Omental fat pad (tissue), 3 donors: ENCODE measurements at regions not wholly inside any gene's neighbourhood (a gene's known extent, or its start where the extent isn't known, plus 50 kb on each side); places are given as distances from the start of the nearest gene placed in this dataset.

Experiments used
- ATAC-seq: fragments of 150-250 bp; one replicate; pipeline ENCODE4 v1.9.1; 2016; ENCODE audit warnings: mild to moderate bottlenecking, moderate library complexity; ENCODE audit not compliant: low FRiP score
- DNase-seq: peaks from one replicate; pipeline ENCODE4 v3.0.0-alpha.2; 2019; ENCODE audit warnings: low spot score
- CTCF ChIP-seq, 3 donors: fragments of 450-650 bp; IDR thresholded peaks; one replicate each; pipeline ENCODE4 v1.5.1; 2016 to 2017; ENCODE audit warnings: antibody characterized with exemption in 3 of 3, mild to moderate bottlenecking in 3 of 3, moderate library complexity in 2 of 3

DNA sequence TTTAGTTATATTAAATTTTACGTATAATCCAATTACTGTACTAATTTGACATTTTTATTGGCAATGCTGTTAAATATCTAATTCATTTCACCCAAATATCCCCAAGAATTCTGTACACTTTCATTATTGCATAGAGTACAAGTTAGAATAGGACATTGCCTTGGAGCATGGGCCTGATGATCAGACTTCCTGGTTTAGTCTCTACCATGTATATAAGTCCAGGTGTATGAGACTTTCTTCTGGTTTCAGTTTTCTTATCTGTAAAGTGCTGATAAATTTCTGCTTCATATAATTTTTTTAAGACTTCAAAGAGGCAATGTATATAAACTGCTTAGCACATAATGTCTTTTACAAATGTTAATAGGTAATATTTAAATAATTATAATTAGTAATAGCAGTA, 179.4 kb downstream of the KLF12 start:
- no peak for TF ChIP-seq CTCF (IDR thresholded peaks at IDR 0.05)
- ATAC-seq (no peak), DNase-seq (no peak)

GRCh38 chr13:73952648-73953047, 181.6 kb downstream of the KLF12 start:
- DNase-seq = no peak
- ATAC-seq = no peak

GRCh38 chr13:73948848-73949529, 185.2 kb downstream of the KLF12 start:
- no peak for TF ChIP-seq CTCF (IDR thresholded peaks at IDR 0.05)
- no peak for ATAC-seq
- no peak for DNase-seq

More at GRCh38 chr13:73952648-73953047, 181.6 kb downstream of the KLF12 start:
- TF ChIP-seq CTCF (IDR thresholded peaks at IDR 0.05) = no peak

DNA sequence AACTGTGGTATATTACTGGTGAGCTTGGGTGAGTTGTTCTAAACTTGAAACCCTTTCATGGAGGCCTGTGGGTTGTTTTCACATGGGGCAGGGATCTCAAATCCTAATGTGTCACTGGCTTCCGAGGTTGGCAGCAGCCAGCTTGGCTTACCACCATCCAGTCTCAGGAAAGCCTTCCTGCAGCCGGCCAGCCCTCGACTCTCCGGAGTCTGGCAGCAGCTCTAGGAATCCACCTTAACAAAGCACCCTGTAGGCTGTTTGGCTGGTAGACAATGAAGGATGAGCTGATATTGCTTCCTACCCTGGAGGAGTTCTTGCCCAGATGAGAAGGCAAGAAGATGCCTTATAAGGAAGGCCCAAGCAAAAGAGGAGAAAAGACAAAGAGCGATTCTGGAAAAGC, 188.3 kb downstream of the KLF12 start:
- TF ChIP-seq CTCF (IDR thresholded peaks at IDR 0.05) = no peak

GRCh38 chr13:73945382-73945781, 188.8 kb downstream of the KLF12 start:
- TF ChIP-seq CTCF (IDR thresholded peaks at IDR 0.05) = no peak
- no peak for DNase-seq
- no peak for ATAC-seq

More for the DNA sequence above, 188.3 kb downstream of the KLF12 start:
- DNase-seq (no peak), ATAC-seq (no peak)

DNA sequence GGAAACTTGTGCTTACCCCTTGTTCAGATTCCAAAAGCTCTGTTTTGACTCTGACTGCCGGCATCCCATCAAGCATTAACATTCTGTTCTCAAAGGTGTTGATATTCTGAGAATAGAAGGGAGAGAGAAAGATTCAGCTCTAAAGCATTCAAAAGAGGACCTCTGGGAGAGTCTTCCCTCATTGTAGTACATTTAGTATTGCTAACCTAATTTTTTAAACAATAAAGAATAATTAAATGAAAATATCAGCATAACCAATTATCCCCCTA, 190.3 kb downstream of the KLF12 start:
- no peak for TF ChIP-seq CTCF (IDR thresholded peaks at IDR 0.05)
- DNase-seq (no peak), ATAC-seq (no peak)

DNA sequence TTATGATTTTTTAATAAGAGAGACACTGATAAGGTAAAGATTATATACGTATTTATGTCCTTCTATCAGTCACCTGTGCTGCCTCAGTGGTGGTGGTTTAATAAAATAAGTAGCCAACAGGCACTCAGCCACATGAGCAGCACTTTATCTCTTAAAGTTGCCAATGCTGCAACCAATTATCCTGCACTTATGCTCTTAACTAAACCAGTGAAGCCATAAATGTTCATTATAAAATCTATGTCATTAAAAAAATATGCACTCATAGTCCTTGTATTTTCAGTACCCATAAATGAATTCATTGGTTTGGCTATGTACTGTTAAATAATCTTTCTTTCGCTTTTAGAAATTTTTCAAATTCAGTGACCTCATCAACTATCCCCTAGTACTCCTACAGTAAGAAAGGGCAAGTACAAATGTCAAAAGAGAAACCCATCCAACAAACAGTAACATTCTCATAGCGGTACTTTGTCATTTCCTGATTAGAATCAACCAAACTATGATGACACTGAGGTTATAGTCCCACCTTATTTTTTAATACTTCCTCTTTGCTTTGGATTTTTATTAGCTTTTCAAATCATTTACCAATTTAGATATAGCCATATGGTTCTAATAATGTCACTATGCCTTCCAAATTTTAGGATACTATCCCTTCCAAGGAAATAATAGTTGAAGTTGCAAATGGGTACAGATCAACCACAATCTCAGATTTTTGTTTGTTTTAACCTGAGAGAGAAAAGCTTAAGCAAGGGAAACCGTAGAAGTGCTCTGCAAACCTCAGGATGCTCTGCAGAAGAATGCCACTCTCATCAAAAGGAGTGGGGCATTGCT, 190.9 kb downstream of the KLF12 start:
- ATAC-seq = no peak
- no peak for DNase-seq
- TF ChIP-seq CTCF (IDR thresholded peaks at IDR 0.05) = no peak
